GM12873 (cell line): ENCODE measurements at regions not wholly inside any gene's neighbourhood (a gene's known extent, or its start where the extent isn't known, plus 50 kb on each side); places are given as distances from the start of the nearest gene placed in this dataset.

Experiments used
- CTCF ChIP-seq: IDR thresholded peaks from 2 replicates; pipeline ENCODE4 v1.5.1; 2012; ENCODE audit warnings: low read depth, mild to moderate bottlenecking, moderate library complexity, low read length, control low read depth; ENCODE audit not compliant: insufficient read depth; ENCODE audit errors: missing control alignments

GRCh38 chr3:80675790-80676189, 908.0 kb upstream of the ROBO1 start:
- no peak for TF ChIP-seq CTCF

- TF ChIP-seq CTCF = no peak
Observed at GRCh38 chr3:80668600-80669294, 900.9 kb upstream of the ROBO1 start.

GRCh38 chr3:80668100-80668499, 900.3 kb upstream of the ROBO1 start:
- TF ChIP-seq CTCF = no peak

- no peak for TF ChIP-seq CTCF
Observed at GRCh38 chr3:80663426-80663825, 895.6 kb upstream of the ROBO1 start.

GRCh38 chr3:80655216-80655615, 887.4 kb upstream of the ROBO1 start:
- TF ChIP-seq CTCF = no peak

- TF ChIP-seq CTCF = no peak
Observed at GRCh38 chr3:80649170-80649569, 881.4 kb upstream of the ROBO1 start.

GRCh38 chr3:80643421-80643820, 875.6 kb upstream of the ROBO1 start:
- no peak for TF ChIP-seq CTCF
